ENCODE measurements at regions not wholly inside any gene's neighbourhood (a gene's known extent, or its start where the extent isn't known, plus 50 kb on each side); places are given as distances from the start of the nearest gene placed in this dataset.

DNA sequence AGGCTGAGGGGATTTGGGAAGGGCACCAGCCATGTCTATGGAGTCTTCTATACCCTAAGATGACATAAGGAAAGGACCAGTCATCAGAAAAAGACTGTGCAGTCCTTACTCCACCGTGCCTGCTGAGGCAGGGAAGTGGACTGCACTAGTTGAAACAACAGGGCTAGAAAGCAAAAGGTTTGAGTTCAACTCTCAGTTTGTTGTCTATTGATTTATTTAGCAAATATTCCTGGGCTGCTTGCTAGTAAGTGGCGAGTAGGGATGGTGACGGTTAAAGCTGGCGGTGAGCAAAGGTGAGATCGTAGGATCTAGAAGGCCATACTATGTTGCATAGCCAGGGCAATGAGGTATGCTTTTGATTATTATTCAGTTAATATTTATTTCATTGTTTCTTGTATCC, 110.1 kb downstream of the SMIM20 start (continued):
- TF ChIP-seq RBBP5 (IDR thresholded peaks at IDR 0.05; ENCODE audit: borderline replicate concordance, low read depth, low read length) = no peak

Data from H1 (cell line).